ENCODE measurements at regions not wholly inside any gene's neighbourhood (a gene's known extent, or its start where the extent isn't known, plus 50 kb on each side); places are given as distances from the start of the nearest gene placed in this dataset.

DNA sequence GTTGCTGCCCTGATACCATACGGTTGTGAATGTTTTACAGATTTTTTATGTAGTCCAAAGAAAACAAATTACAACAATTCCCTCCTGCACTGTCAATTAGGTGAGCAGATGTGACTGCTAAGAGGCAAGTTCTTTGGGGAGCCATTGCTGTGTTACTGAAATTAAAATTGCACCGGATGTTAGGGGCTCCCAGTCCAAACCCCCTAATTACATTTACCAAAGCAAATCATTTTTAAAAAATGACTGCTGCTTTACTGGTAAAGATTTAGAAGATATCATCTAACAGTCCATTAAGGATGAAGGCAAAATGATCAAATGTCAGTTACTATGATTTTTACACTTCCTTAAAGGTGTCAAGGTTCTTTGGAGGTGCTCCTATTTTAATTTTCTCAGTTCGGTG lies 70.1 kb upstream of the CSRP2 start:
- no peaks in the 10 kb centered on the region for H3K27me3 Mint-ChIP-seq (ENCODE audit: low read depth)
- H3K27ac Mint-ChIP-seq = no peak overlapping the region
- H3K36me3 Mint-ChIP-seq = no peaks in the 10 kb centered on the region
- H3K4me3 Mint-ChIP-seq = no peak overlapping the region
- DNase-seq (ENCODE audit: low spot score in 2 of 2, unreplicated experiment in 2 of 2) = no peak
- TF ChIP-seq, protein P1, sequence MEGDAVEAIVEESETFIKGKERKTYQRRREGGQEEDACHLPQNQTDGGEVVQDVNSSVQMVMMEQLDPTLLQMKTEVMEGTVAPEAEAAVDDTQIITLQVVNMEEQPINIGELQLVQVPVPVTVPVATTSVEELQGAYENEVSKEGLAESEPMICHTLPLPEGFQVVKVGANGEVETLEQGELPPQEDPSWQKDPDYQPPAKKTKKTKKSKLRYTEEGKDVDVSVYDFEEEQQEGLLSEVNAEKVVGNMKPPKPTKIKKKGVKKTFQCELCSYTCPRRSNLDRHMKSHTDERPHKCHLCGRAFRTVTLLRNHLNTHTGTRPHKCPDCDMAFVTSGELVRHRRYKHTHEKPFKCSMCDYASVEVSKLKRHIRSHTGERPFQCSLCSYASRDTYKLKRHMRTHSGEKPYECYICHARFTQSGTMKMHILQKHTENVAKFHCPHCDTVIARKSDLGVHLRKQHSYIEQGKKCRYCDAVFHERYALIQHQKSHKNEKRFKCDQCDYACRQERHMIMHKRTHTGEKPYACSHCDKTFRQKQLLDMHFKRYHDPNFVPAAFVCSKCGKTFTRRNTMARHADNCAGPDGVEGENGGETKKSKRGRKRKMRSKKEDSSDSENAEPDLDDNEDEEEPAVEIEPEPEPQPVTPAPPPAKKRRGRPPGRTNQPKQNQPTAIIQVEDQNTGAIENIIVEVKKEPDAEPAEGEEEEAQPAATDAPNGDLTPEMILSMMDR (IDR thresholded peaks at IDR 0.05; ENCODE audit: unreplicated experiment) = no peak
- H3K9me3 Mint-ChIP-seq = no peaks in the 10 kb centered on the region
- H3K4me1 Mint-ChIP-seq = peaks cover 39% of the 10 kb centered on the region

DNA sequence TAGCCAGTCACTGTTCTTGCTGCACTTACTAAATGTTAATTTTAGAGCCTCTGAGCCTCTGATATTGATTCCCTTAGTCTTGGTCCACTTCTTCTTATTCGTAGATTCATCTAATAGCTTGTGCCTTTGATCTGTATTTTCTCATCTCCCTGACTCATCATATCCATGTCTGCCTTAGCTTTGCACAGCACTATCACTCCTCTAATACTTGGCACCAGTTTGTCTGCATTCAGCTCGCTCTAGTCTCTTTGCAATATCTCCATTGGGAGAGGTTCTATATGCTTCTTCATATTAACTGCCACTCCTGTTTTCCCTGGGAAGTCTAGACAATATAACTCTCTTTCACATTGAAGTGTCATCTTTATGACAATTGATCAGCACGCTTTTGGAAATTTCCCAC lies 68.5 kb upstream of the CSRP2 start:
- TF ChIP-seq, protein P1 (IDR thresholded peaks at IDR 0.05; ENCODE audit: unreplicated experiment) = no peak
- H3K36me3 Mint-ChIP-seq = no peaks in the 10 kb centered on the region
- no peak overlapping the region for H3K27ac Mint-ChIP-seq
- H3K4me1 Mint-ChIP-seq = peaks cover 46% of the 10 kb centered on the region
- no peak overlapping the region for H3K4me3 Mint-ChIP-seq
- H3K27me3 Mint-ChIP-seq (ENCODE audit: low read depth) = no peaks in the 10 kb centered on the region
- no peak for DNase-seq (ENCODE audit: low spot score in 2 of 2, unreplicated experiment in 2 of 2)
- H3K9me3 Mint-ChIP-seq = no peaks in the 10 kb centered on the region

DNA sequence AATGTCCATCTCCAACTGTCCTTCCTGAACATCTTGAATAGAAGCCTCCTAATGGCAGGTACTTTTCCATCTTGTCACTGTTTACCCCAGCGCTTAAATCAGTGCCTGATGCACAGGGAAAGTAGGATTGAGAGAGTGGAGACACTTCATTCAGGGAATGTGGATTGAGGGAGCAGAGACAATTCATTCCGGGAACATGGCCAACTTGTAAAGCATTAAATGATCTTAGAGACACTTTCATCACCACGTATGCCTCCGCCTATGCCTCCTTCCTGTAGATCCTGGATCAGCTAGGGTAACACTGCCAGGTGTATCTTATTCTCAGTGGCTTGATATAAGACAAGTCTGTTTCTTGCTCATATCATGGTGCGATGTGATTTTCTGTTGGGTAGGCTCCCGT lies 67.6 kb upstream of the CSRP2 start:
- no peak for DNase-seq (ENCODE audit: low spot score in 2 of 2, unreplicated experiment in 2 of 2)
- H3K36me3 Mint-ChIP-seq = no peaks in the 10 kb centered on the region
- no peaks in the 10 kb centered on the region for H3K9me3 Mint-ChIP-seq
- TF ChIP-seq, protein P1 (IDR thresholded peaks at IDR 0.05; ENCODE audit: unreplicated experiment) = no peak
- no peaks in the 10 kb centered on the region for H3K27me3 Mint-ChIP-seq (ENCODE audit: low read depth)
- H3K4me1 Mint-ChIP-seq = peaks cover 50% of the 10 kb centered on the region
- no peak overlapping the region for H3K4me3 Mint-ChIP-seq
- H3K27ac Mint-ChIP-seq = no peak overlapping the region

DNA sequence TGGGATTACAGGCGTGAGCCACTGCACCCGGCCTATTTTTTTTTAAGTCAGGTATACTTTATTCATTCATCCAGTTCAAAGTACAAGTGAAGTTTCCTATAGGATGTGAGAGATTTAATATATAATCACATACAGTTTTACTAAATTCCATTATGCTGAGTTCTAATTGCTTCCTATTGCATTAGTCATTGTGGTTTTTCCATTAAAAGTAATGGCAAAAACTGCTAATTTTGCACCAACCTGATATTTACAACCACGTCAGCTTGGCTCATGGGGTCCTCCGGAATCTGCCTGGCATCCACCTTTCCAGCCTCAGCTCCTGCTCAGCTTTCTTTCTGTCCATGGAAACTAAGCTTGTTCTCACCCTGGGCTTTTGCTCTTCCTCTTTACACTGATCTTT lies 67.0 kb upstream of the CSRP2 start:
- H3K27ac Mint-ChIP-seq = no peak overlapping the region
- TF ChIP-seq, protein P1 (IDR thresholded peaks at IDR 0.05; ENCODE audit: unreplicated experiment) = no peak
- no peak overlapping the region for H3K4me3 Mint-ChIP-seq
- no peaks in the 10 kb centered on the region for H3K36me3 Mint-ChIP-seq
- H3K27me3 Mint-ChIP-seq (ENCODE audit: low read depth) = no peaks in the 10 kb centered on the region
- no peak for DNase-seq (ENCODE audit: low spot score in 2 of 2, unreplicated experiment in 2 of 2)
- peaks cover 54% of the 10 kb centered on the region for H3K4me1 Mint-ChIP-seq
- H3K9me3 Mint-ChIP-seq = no peaks in the 10 kb centered on the region

DNA sequence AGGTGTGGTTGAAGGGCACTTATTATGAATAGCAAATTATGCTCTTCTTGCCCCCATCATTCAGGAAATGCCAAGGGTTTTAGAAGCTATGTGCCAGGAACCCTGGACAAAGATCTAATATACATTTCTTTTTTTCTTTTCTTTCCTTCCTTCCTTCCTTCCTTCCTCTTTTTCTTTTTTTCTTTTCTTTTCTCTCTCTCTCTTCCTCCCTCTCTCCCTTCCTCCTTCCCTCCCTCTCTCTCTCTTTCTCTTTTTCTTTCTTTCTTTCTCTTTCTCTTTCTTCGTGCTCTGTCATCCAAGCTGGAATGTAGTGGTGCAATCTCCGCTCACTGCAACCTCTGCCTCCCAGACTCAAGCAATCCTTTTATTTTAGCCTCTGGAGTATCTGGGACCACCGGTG lies 66.1 kb upstream of the CSRP2 start:
- Mint-ChIP-seq H3K4me3 (no peak overlapping the region), H3K27me3 (ENCODE audit: low read depth) (no peaks in the 10 kb centered on the region), H3K36me3 (no peaks in the 10 kb centered on the region), H3K27ac (no peak overlapping the region), H3K9me3 (no peaks in the 10 kb centered on the region), H3K4me1 (peaks cover 53% of the 10 kb centered on the region)
- TF ChIP-seq, protein P1 (IDR thresholded peaks at IDR 0.05; ENCODE audit: unreplicated experiment) = no peak
- DNase-seq (ENCODE audit: low spot score in 2 of 2, unreplicated experiment in 2 of 2) = no peak

DNA sequence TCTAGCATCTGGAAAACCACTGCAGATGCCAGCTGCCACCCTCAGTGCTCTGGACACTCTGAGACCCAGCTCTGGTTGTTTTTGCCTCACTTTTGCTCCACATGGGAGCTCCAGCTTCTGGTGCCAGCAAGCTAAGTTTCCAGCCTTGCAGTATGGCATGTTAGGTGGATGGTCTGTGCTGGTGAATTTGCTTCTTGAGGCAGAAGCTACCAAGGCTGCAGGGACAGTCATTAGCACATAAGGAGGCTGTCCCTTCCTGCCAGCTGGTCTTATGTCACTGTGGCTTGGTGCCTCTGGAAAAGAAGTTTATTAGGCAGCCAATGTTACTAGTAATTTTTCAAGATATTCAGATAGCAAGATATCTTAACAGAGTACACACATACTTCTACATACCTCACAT lies 64.2 kb upstream of the CSRP2 start:
- H3K9me3 Mint-ChIP-seq = no peaks in the 10 kb centered on the region
- H3K4me1 Mint-ChIP-seq = peaks cover 39% of the 10 kb centered on the region
- TF ChIP-seq, protein P1 (IDR thresholded peaks at IDR 0.05; ENCODE audit: unreplicated experiment) = no peak
- DNase-seq (ENCODE audit: low spot score in 2 of 2, unreplicated experiment in 2 of 2) = no peak
- peak overlapping the region; percentile 31 for H3K27ac Mint-ChIP-seq
- no peaks in the 10 kb centered on the region for H3K27me3 Mint-ChIP-seq (ENCODE audit: low read depth)
- no peak overlapping the region for H3K4me3 Mint-ChIP-seq
- no peaks in the 10 kb centered on the region for H3K36me3 Mint-ChIP-seq
